PFSK-1 (cell line): ENCODE measurements at regions not wholly inside any gene's neighbourhood (a gene's known extent, or its start where the extent isn't known, plus 50 kb on each side); places are given as distances from the start of the nearest gene placed in this dataset.

Experiments
- FOXP2 ChIP-seq: optimal IDR thresholded peaks from 2 replicates; pipeline ENCODE3; 2011; ENCODE audit warnings: borderline replicate concordance, control low read depth, inconsistent platforms; ENCODE audit not compliant: insufficient read depth; ENCODE audit errors: extremely low read length, extremely low read depth
- POLR2AphosphoS5 ChIP-seq: IDR thresholded peaks from 2 replicates; pipeline ENCODE4 v1.6.1; 2012; ENCODE audit warnings: low read depth, mild to moderate bottlenecking, control low read depth, low read length, moderate library complexity
- SIN3A ChIP-seq: IDR thresholded peaks from 2 replicates; pipeline ENCODE4 v1.6.1; 2012; ENCODE audit warnings: mild to moderate bottlenecking, low read length, moderate library complexity, borderline replicate concordance; ENCODE audit not compliant: insufficient read depth
- TAF1 ChIP-seq: IDR thresholded peaks from 2 replicates; pipeline ENCODE4 v1.6.1; 2012; ENCODE audit warnings: low read length, control low read depth, borderline replicate concordance; ENCODE audit not compliant: insufficient read depth
- TF ChIP-seq, protein P1 (sequence below), 2 experiments: IDR thresholded peaks; 2 replicates each; pipeline versions ENCODE4 v1.6.1 to v1.8.0; 2011 to 2012; ENCODE audit warnings: low read depth in 2 of 2, low read length in 2 of 2, control low read depth in 1 of 2, inconsistent platforms in 1 of 2, mild to moderate bottlenecking in 1 of 2, moderate library complexity in 1 of 2; ENCODE audit not compliant: insufficient read depth in 1 of 2

DNA sequence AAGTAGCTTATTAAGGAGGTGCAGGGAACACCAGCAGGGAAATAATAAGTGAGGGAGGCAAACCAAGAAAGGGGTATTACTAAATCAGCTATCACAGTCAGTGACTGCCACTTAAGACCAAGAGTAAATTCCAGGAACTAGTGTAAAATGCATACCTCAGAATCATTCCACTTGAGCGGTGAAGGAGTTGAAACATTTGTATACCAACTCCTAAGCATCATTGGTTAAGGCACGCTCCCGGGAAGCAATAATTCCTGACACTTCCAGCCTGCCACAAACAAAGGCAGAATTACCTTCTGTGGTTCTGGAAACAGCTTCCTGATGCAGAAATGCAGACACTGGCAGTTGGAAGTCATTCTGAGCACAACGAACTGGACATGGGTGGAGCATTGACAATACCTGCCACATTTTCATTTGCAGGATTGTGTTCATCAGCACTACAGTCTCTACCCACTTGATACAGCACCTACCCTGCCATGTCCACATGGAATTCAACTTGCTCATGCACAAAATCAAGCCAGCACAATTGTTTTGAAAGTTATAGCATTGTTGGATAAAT is 82.1 kb downstream of the PPP1R2C start:
- no peak for TF ChIP-seq TAF1
- TF ChIP-seq FOXP2: no peak
- TF ChIP-seq, protein P1, sequence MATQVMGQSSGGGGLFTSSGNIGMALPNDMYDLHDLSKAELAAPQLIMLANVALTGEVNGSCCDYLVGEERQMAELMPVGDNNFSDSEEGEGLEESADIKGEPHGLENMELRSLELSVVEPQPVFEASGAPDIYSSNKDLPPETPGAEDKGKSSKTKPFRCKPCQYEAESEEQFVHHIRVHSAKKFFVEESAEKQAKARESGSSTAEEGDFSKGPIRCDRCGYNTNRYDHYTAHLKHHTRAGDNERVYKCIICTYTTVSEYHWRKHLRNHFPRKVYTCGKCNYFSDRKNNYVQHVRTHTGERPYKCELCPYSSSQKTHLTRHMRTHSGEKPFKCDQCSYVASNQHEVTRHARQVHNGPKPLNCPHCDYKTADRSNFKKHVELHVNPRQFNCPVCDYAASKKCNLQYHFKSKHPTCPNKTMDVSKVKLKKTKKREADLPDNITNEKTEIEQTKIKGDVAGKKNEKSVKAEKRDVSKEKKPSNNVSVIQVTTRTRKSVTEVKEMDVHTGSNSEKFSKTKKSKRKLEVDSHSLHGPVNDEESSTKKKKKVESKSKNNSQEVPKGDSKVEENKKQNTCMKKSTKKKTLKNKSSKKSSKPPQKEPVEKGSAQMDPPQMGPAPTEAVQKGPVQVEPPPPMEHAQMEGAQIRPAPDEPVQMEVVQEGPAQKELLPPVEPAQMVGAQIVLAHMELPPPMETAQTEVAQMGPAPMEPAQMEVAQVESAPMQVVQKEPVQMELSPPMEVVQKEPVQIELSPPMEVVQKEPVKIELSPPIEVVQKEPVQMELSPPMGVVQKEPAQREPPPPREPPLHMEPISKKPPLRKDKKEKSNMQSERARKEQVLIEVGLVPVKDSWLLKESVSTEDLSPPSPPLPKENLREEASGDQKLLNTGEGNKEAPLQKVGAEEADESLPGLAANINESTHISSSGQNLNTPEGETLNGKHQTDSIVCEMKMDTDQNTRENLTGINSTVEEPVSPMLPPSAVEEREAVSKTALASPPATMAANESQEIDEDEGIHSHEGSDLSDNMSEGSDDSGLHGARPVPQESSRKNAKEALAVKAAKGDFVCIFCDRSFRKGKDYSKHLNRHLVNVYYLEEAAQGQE (IDR thresholded peaks at IDR 0.05; ENCODE audit: insufficient read depth in 1 of 2, low read depth in 2 of 2, low read length in 2 of 2): no peak
- no peak for TF ChIP-seq POLR2AphosphoS5
- TF ChIP-seq SIN3A: no peak

DNA sequence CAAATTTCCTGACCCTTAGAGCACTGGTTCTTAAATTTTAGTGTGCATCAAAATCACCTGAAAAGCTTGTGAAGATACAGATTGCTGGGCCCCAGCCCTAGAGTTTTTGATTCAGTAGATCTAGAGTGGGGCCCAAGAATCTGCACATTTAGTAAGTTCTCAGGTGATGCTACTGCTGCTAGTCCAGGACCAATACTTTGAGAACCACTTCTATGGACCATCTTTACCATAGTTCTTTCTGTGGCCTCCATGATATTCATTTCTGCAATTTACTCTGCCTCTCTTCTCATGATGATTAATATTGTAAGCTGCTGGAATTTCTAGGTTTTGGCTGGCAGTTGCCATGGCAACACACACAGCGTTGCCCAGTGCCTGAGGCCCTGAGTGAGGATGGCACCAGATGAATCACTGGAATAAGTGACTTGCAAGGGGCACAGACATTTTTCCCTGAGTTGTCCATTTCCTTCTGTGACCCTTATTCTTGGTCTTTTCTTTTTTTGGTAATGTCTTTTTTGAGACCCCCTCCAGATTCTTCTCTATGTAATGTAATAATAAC is 83.6 kb downstream of the PPP1R2C start:
- TF ChIP-seq FOXP2 (no peak), TAF1 (no peak), POLR2AphosphoS5 (no peak), SIN3A (no peak)
- TF ChIP-seq, protein P1 (IDR thresholded peaks at IDR 0.05; ENCODE audit: insufficient read depth in 1 of 2, low read depth in 2 of 2, low read length in 2 of 2): no peak

DNA sequence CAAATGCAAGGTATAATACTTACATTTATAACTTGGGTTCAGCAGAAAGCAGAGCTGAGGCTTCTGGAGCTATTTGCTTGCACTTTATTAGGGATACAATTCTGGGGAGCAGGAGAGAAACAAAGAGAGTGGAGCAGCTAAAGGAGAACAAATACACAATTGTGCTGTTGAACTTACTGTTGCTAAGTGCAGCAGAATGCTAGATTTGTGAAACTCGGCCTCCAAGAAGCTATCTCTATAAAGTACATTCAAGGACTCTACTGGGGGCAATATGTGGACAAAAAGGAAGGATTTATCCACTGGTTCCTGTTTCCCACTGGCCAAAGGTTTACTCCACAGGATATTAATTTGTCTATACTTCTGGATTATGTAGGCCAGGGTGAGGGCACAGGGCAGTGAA is 86.8 kb downstream of the PPP1R2C start:
- TF ChIP-seq POLR2AphosphoS5 (no peak), FOXP2 (no peak), TAF1 (no peak), SIN3A (no peak)
- TF ChIP-seq, protein P1 (IDR thresholded peaks at IDR 0.05; ENCODE audit: insufficient read depth in 1 of 2, low read depth in 2 of 2, low read length in 2 of 2): no peak

DNA sequence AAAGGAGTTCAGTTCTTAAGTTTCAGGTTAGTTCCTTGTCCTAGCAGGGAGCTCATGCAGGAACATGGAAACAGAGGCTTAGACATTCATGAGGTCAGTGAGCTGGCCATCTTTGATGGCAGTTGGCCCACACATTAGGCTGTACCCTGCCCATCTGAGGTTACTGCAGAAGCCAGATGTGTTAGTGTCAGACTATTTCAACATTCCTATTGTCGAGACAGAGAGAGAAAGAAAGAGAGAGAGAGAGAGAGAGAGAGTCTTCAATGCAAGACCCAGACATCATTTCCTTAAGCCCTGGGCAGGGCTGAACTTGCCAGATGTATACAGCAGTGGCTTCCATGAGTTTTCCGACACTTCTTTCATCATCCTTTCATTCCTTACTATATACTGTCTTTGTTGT is 91.3 kb downstream of the PPP1R2C start:
- TF ChIP-seq SIN3A (no peak), TAF1 (no peak), FOXP2 (no peak), POLR2AphosphoS5 (no peak)
- TF ChIP-seq, protein P1 (IDR thresholded peaks at IDR 0.05; ENCODE audit: insufficient read depth in 1 of 2, low read depth in 2 of 2, low read length in 2 of 2): no peak

DNA sequence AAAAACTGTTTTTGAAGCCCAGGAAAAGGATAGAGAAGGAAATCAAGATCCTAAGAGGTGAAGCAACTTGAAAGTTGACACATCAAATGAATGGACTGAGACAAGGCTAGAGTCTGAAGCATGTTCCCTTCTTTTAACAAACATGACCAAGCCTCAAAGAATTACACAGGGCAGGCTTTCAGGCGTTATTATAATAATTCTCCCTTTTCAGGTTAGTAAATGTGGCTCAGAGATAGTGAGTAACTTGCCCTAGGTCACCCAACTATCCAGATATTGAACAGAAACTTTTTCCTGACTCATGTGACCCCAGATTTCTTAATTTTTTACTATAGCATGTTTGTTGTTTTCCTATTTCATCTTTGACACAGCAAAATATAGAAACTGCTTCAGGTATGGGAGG is 91.7 kb downstream of the PPP1R2C start:
- TF ChIP-seq TAF1 (no peak), FOXP2 (no peak), POLR2AphosphoS5 (no peak), SIN3A (no peak)
- TF ChIP-seq, protein P1 (IDR thresholded peaks at IDR 0.05; ENCODE audit: insufficient read depth in 1 of 2, low read depth in 2 of 2, low read length in 2 of 2): no peak
